NCI-H526 (cell line): ENCODE measurements at regions not wholly inside any gene's neighbourhood (a gene's known extent, or its start where the extent isn't known, plus 50 kb on each side); places are given as distances from the start of the nearest gene placed in this dataset.

Experiments
- DNase-seq, 2 experiments: peaks; one replicate each; lab custom pipeline; 2025; lab: John Stamatoyannopoulos, UW

DNA sequence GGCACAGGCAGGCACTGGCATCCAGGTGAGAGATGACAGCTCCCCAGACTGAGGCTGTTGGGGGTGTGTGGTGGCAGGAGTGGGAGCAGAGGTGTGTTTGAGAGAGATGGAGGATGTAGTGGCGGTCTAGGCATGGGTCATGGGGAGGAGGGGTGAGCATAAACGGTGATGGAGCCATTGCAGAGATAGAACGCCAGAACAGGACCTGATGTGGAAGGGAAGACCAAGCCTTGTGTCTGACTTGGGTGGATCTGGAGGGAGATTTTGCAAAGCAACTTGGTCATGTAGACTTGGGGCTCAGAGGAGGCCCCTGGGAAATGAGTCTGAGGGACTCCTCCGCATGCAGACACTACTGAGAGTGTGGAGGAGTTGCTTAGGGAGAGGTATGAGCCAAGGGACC lies 50.0 kb upstream of the CLDN5 start:
- no peak for DNase-seq

DNA sequence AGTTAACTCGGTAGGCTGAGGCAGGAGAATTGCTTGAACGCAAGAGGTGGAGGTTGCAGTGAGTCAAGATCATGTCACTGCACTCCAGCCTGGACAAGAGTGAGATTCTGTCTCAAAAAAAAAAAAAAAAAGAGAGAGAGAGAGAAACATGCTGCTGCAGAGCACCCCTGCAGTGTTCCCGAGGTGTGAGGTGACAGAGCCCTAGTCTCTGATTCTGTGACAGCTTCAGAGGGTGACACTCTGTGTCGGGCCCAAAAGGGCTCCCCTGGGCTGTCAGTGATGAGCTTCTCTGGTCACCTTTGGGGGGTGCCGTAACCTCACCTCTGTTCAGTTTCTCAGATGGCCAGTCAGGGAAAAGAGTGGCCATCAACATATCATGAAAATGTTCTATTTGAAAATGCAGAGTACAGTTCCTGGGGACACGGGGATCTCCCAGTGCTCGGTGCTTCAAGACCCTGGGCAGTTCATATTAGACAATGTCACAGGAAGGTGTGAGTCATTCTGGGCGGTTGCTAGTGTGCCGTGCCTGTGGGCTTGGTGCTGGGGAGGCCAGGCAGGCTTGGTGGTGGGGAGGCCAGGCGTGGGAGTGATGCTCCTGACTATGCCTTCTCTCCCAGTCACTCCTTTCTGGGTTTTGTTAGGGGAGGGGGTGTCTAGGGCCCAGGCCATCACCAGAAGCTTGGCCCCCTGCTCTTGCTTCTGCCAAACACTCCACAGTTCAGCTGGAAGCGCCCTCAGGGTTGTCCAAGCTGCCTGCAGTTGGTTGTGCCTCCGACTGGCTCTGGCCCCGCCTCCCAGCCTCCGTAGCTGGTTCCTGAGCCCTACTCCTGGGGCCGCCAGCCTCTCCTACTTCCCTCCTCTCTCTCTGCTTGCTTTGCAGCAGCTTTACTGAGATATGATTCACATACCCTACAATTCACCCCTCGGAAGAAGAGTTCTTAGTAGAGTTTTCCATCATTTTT lies 52.5 kb upstream of the CLDN5 start:
- DNase-seq: no peak

DNA sequence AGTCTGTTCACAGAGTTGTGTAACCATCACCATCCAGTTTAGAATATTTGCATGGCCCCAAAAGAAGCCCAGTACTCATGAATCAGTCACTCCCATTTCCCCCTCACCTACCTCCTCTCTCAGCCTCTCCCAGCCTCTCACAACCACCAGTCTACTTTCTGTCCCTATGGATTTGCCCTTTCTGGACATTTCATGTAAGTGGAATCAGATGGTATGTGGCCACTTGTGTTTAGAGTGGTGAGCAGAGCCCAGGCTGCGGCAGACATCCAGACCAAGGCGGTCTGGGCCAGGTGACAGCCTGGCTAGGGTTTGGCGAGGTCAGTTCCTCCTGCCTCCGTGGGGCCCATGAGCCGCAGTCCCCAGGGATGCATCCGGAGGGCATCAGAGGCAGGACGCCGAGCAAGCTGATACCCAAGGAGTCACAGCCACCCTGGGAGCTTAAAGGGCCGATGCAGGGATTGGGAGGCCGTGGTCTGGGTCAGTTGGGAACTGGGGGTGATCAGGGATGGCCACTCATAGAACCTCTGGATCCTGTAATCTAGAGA lies 53.3 kb upstream of the CLDN5 start:
- no peak for DNase-seq

DNA sequence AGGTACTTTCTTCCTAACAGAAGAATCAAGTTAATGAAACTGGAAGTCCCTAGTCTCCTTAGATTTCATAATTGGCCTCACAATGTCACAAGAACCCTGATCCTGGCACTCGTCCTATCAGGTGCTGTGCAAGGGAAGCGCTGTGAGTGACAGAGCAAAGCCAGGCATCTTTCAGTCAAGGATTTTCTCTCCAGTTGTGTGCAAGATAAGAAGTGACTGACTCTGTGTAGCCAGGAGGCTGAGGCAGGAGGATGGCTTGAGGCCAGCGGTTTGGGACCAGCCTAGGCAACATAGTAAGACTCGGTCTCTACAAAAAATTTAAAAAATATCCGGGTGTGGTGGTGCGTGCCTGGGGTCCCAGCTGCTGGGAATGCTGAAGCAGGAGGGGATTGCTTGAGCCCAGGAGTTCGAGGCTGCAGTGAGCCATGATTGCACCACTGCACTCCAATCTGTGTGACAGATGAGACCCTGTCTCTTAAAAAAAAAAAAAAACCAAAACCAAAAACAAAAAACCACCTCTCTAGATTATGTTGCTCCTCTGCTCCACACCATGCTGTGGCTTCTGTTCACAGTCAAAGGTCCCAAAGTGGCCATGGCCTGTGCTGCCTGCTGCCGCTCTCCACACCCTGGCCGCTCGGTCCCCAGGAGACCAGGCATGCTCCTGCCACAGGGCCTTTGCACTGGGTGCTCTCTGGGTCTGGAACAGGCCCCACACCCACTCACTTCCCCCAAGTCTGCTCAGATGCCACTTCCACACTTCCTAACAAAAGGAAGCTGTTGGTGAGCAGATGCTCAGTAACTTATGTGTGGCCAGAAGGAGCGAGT lies 54.2 kb upstream of the CLDN5 start:
- no peak for DNase-seq

DNA sequence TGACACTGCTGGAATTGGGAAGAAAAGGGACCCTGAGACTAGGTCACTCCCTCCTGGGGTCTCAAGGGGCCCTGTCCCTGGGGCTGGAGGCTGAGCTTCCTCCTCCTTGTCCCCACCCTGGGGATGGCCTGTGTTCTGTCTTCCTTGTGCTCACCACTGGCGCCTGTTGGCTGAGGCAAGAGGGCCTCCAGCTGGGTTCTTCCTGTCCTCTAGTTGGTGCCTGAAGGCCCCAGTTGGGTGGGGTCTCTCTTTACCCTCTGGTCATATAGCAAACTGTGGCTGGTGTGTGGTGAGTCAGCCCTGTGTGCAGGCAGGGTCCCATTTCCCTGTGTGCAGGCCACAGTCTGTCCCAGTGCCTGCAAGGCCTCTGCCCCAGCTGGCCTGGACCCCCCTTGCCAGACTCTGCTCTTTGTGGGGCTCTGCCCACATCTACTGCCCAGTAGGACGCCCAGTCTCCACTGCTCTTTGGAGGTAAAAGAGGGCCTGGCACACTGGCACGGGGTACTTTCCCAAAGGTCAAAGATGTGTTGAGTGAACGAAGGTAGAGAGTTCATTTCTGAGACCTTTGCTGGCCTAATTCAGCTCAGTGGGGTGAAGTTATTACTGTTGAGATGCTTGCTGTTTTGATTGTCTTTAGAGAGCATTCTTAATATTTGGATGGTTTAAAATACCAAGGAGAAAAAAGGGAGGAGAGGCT lies 55.1 kb upstream of the CLDN5 start:
- DNase-seq: no peak

DNA sequence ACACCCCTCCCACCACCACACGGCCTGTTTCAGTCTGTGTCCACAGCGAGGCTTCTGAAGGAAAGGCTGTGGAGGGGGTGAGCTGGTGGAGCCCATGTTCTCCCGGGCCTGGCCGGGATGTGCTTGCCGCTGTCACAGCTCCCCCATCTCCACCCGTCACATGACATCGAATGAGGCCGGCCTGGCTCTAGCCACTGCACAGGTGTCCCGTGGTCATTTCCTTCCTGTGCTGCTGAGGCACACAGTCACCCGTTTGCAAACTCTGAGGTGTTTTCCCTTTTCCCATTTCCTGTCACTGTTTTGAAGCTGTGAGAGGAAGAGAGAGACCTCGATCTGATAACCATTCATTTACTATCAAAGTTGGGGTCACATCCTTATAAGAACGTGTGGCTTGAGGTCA lies 55.7 kb upstream of the CLDN5 start:
- DNase-seq: no peak

DNA sequence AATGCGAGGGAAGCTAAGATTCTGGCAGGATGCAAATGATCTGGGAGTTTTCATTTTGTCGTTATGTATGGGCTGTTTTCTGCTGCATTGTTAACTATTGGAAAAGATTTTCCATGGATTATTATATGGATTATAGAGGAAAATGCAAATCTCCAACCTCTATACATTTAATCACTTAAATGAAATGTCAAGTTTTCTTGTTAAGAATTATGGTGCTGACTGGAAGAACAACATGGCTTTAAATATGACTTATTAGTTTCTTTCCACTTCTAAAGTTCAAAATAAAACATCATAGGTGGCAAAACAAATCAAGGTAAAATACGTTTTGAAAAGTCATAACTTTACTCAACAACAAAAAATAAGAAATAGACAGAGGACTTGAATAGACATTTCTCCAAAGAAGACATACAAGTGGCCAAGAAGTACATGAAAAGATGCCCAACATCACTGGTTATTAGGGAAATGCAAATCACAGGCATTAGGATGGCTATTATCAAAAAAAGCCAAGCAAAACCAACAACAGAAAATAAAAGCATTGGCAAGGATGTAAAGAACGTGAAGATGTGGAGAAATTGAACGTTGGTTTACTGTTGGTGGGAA lies 56.2 kb upstream of the CLDN5 start:
- DNase-seq: no peak

DNA sequence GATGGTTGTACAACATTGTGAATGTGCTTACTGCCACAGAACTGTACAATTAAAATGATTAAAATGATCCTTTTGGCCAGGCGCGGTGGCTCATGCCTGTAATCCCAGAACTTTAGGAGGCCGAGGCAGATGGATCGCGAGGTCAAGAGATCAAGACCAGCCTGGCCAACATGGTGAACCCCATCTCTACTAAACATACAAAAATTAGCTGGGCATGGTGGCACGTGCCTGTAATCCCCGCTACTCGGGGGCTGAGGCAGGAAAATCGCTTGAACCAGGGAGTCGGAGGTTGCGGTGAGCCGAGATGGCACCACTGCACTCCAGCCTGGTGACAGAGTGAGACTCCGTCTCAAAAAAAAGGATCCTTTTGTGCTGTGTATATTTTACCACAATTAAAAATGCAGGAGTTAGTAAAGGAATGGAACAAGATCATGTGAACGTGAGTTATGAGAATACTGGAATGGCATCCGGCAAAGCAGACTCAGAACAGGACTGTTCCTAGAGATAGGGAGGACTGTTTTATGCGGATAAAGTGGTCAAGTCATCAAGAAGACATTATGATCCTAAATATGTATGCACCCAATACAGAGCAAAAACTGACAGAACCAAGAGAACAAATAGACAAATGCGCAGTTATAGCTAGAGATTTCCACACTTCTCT lies 58.0 kb upstream of the CLDN5 start:
- DNase-seq: no peak

DNA sequence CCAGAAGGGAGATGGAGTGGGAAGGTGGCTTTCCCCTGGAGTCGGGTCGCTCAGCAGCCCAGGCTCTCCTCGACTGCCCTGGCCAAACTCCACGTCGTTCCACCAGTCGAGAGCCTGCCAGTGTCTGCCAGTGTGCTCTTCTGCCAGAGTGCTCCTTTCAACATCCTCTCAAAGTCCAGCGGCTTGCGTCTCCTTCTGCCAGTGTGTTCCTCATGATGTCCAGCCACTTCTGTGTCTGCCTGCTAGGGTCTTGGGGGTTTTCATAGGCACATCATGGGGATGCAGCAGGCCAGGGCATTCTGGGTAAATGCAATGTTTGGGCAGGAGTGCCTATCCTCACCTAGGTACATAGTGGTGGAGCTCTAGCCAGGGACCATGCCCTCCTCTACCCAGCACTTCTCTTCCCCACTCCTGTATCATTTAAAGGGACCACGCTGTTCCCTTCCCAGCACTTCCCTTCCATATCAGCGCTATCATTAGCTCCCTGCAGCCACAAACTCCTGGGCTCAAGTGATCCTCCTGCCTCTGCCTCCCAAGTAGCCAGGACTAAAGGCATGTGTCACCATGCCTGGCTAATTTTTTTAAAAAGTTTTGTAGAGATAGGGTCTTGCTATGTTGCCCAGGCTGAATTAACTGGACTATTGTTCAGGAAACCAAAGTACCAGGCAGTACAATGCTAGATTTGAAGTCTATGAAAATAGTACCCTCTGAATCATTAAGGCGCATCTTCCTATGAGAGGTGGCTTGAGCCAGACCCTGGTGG lies 62.9 kb upstream of the CLDN5 start:
- no peak for DNase-seq

DNA sequence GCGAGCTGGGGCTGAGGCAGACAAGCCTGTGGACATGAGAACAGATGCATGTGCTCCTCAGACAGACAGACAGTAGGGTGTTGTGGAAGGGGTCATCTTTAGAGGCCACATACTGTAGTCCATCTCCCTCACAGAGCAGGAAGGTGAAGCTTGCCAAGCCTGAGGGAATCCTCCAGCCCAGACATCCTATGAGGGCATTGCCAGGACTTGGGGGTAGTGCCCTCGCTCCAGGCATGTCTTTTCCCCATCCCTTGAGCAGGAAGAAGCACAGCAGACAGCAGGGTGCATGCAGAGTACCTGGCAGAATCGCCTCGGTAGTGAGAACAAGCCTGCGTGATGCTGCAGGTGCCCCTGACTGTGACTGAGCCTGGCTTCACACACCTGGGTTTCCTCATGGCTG lies 66.5 kb upstream of the CLDN5 start:
- no peak for DNase-seq

DNA sequence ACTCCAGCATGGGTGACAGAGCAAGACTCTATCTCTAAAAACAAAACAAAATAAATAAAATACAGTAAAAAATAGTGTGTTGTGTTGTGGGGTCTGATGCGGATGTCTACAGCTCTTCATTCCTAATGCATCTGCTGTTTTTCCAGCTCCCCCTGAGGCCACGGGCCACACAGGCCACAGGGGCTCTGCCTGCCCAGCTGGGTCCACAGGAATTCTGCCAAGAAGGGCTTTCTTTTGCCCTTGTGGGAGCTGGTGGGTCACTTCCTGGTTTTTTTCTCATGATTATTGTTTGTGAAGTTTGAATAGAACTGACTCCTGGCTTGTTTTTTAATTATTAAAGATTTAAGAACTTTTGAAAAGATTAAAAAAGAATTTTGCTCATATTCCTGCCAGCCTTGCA lies 67.4 kb upstream of the CLDN5 start:
- DNase-seq: no peak

DNA sequence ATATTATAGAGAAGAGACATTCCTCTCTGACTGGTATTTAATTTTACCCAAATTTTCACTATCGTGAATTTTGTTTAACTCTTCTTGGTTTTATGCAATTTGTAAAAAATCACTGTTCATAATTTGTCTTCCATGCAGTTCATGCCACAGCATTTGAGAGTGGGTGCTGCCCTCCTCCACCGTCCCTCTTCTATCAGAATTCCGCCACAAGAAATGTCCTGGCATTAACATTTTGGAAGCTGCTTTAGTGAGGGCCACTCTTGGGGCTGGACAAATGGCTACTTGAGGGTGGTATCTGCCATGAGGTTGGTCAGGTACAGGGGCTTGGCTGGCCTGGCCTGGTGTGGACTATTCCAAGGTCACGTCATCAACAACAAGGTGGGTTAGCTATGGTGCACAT lies 68.3 kb upstream of the CLDN5 start:
- DNase-seq: no peak

DNA sequence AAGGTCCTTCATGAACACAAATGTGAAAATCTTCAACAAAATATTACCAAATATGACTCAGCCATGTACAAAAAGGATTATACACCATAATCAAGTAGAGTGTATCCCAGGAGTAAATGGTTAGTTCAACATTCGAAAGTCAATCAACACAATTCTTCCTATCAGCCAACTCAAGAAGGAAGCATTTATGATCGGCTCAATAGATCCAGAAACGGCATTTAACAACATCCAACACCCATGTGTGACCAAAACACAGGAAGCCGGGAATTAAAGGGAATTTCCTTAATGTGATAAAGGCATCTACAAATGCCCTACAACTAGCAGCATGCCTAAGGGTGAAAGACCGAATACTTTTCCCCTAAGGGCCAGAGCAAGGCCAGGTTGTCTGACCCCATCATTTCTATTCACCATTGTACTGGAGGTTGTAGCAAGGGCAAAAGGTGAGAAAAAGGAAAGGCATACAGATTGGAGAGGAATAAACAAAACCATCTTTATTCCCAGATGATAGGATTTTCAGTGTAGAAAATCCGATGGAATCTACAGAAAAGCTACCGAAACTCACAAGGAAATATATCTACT lies 69.9 kb upstream of the CLDN5 start:
- no peak for DNase-seq

DNA sequence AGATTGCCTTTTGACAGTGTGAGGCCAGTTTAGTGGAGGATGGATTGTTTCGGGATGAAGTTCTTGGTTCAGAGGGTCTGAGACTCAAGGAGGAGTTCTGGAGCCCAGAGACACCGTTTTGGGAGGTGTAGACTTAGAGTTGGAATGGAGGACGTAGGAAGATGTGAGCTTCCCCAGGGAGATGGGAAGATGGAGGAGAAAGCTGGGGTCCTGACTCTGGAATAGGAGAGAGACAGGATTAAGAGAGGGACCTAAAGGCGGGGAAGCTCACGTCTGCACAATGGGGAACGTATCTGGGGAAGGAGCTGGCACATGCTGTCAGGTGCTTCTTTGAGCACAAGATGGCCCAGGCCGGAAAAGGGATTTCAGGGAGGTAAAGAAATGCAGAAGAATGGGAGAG lies 71.3 kb upstream of the CLDN5 start:
- no peak for DNase-seq

DNA sequence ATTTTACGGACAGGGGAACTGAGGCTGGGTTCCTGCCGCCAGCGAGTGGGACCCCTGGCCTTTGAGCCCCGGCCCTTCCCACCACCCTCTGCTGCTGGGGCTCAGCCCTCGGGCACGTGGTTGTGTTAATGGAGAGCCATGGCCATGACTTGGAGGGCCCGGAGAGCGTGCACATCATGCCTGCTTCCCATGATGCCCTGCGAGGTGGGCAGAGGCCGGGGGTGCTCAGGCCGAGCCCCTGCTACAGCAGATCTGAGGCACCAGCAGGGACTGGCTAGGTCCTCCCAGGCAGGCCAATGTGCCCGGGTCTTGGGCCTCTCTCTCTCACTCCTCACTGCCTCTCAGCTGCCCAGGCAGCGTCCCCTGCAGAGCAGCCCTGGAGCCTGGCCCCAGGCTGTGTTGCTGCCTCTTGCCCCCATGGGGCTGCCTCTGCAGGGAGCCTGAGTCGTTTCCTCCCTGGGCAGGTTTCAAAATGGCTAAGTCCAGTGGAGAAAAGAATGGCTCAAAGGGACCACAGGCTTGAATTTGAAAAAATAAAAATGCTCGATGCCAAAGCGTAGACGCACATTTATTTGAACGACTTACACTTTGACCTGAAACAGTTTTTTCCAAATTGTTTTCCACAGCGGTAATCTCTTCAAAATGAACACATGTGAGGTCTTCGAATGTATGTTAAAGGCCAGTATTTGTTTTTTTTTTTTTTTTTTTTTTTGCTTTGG lies 72.6 kb upstream of the CLDN5 start:
- DNase-seq: no peak

DNA sequence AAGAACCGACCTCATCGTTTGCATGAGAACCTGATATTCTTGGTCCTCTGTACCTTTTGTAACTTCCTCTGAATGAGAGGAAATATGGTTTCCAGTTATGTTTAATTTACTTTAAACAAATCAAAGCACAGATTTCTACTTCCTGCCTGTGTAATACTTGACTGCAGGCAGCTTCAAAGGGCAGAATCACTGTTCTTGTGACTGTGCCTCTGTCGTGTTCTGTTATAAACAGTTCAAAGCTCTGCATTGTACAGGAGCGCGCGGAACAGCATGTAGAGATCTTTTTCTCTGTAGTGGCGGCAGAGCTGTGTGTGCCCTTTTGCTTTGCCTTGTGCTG lies 73.2 kb upstream of the CLDN5 start:
- DNase-seq: no peak

DNA sequence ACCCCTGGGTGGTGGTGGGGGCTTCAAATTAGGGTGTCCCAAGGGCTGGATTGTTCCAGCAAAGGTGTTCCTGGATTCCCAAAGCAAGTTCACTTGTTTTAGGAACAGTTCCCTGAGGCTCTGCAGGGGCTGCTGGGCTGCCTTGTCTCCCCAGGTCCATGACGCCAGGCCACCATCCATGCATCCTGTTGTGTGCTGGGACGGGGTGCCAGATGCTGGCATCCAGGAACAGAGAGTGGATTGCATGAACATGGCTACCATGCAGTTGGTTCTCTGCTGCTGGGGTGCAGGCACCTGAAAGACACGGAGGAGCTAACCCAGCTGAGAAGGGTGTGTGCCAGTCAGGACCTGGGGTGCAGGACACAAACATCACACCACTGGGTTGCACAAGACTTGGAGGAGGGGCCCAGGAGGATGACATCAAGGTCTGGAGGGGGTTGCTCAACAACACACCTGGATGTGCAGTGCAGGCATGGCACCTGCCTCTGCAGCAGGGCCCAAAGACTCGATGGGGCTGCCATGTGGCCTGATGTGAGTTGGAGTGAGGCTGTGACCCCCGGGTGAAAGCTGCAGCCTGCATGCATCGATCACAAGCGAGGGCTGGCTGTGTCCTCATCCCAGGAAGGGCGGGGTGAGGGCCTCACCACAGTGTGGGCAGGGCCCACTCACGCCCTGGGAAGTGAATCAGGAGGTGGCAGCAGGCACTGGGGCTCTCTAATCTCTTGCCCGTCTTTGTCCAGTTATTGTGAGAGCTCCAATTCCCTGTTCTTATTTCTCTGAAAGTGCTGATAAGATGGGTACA lies 74.0 kb upstream of the CLDN5 start:
- DNase-seq: no peak

DNA sequence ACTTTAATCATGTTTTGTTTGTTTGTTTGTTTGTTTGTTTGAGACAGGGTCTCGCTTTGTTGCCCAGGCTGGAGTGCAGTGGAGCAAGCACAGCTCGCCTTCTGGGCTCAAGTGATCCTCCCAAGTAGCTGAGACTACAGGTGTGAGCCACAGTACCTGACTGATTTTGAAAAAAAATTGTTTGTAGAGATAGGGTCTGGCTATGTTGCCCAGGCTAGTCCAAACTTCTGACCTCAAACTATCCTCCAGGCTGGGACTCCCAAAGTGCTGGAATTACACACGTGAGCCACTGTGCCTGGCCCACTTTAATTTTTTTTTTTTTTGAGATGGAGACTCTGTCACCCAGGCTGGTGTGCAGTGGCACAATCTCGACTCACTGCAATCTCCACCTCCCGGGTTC lies 74.8 kb upstream of the CLDN5 start:
- no peak for DNase-seq
